ENCODE measurements at regions not wholly inside any gene's neighbourhood (a gene's known extent, or its start where the extent isn't known, plus 50 kb on each side); places are given as distances from the start of the nearest gene placed in this dataset.

DNA sequence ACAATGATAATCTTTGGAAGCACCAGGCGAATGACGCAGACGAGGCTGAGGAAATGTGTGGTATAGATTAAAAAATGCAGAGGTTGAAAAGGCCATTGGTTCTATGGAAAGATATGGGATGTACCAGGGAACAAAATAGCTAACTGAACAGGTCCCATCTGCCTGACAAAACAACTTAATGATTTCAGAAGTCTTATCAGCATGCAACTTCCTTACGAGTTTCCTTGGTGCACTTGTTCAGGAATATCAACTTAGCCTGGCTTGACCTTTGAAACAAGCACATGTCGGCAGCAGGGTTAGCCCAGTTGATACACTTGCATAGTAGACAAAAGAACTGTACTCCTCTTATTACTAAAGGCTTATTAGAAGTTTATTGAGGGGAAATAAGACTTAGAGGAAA lies 90.9 kb upstream of the CDH11 start:
- H3K4me1 ChIP-seq (ENCODE audit: control insufficient read depth in 1 of 2, insufficient read depth in 2 of 2, low read length in 2 of 2), result no peaks in the 10 kb centered on the region
- no peak overlapping the region for H3K9ac ChIP-seq (ENCODE audit: low read length)
- peaks cover 10 to 23% of the 10 kb centered on the region in 2 experiments; a peak in 2 of 4 replicates for H3K9me3 ChIP-seq (ENCODE audit: control insufficient read depth in 1 of 2, insufficient read depth in 1 of 2, low read depth in 1 of 2, low read length in 2 of 2)
- H2AFZ ChIP-seq (ENCODE audit: low read depth, low read length, poor library complexity, severe bottlenecking), result no peak overlapping the region
- BruUV-seq (replicated peaks), result no TSS peak
- no peaks in the 10 kb centered on the region for H3K36me3 ChIP-seq (ENCODE audit: control insufficient read depth in 1 of 2, insufficient read depth in 2 of 2, low read length in 2 of 2)
- no peaks in the 10 kb centered on the region for H3K79me2 ChIP-seq (ENCODE audit: insufficient read depth, low read length)
- DNase-seq (ENCODE audit: low read depth, low spot score) (no peak), ATAC-seq (no peak)
- TF ChIP-seq EZH2phosphoT487 (IDR thresholded peaks at IDR 0.05; ENCODE audit: borderline replicate concordance) (no peak), SIN3A (IDR thresholded peaks at IDR 0.05; ENCODE audit: low read depth) (no peak)
- ChIA-PET CTCF (no interaction called here), RAD21 (ENCODE audit: low non-redundant PET in 1 of 2, low total read pairs in 2 of 2, uncharacterized antibody in 2 of 2, unreplicated experiment in 2 of 2) (no interaction called here), POLR2A (no interaction called here)
- H3K4me2 ChIP-seq (ENCODE audit: low read length), result no peak overlapping the region
- no peak overlapping the region for H3K27ac ChIP-seq (ENCODE audit: low read depth, low read length)
- no peaks in the 10 kb centered on the region for H3K9me2 ChIP-seq (ENCODE audit: insufficient read depth)
- H3K27me3 ChIP-seq (ENCODE audit: insufficient read depth, low read length), result no peaks in the 10 kb centered on the region
- intact Hi-C loops (cut with micrococcal nuclease), result no loop called here
- H4K20me1 ChIP-seq (ENCODE audit: insufficient read depth), result no peaks in the 10 kb centered on the region
- H3K4me3 ChIP-seq (replicated peaks in 1 of 2; ENCODE audit: low read depth in 1 of 2, low read length in 2 of 2), result no peak overlapping the region

DNA sequence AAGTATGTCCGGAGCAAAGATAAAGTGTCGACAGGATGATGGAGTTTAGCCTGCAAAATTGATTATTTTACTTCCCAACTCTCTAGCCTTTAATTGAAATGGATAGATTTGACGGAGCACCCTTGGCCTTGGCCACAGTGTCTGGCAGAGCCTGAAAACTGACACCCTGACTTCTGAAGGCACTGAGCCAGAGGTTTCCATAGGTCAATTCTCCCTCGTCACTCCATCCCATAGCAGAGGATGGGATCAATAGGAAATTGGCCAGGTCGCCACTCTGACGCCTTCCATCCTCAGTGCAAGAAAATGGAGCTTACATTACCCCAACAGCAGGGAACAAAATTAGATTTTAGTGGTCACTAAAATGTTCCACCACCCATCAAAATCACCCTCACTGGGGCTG lies 90.4 kb upstream of the CDH11 start:
- intact Hi-C loops (cut with micrococcal nuclease), result no loop called here
- CTCF ChIA-PET, result no interaction called here
- DNase-seq (ENCODE audit: low read depth, low spot score), result no peak
- no peaks in the 10 kb centered on the region for H3K36me3 ChIP-seq (ENCODE audit: control insufficient read depth in 1 of 2, insufficient read depth in 2 of 2, low read length in 2 of 2)
- no peak overlapping the region for H3K9ac ChIP-seq (ENCODE audit: low read length)
- H3K27me3 ChIP-seq (ENCODE audit: insufficient read depth, low read length), result no peaks in the 10 kb centered on the region
- peaks cover 10 to 27% of the 10 kb centered on the region in 2 experiments; a peak in 2 of 4 replicates for H3K9me3 ChIP-seq (ENCODE audit: control insufficient read depth in 1 of 2, insufficient read depth in 1 of 2, low read depth in 1 of 2, low read length in 2 of 2)
- POLR2A ChIA-PET, result no interaction called here
- RAD21 ChIA-PET (ENCODE audit: low non-redundant PET in 1 of 2, low total read pairs in 2 of 2, uncharacterized antibody in 2 of 2, unreplicated experiment in 2 of 2), result no interaction called here
- TF ChIP-seq EZH2phosphoT487 (IDR thresholded peaks at IDR 0.05; ENCODE audit: borderline replicate concordance), result no peak
- no peak for TF ChIP-seq SRF (IDR thresholded peaks at IDR 0.05; ENCODE audit: low read depth)
- TF ChIP-seq POLR2AphosphoS5 (IDR thresholded peaks at IDR 0.05; ENCODE audit: low read depth, low read length), result no peak
- H4K20me1 ChIP-seq (ENCODE audit: insufficient read depth), result no peaks in the 10 kb centered on the region
- no peak overlapping the region for H3K4me3 ChIP-seq (replicated peaks in 1 of 2; ENCODE audit: low read depth in 1 of 2, low read length in 2 of 2)
- no peaks in the 10 kb centered on the region for H3K9me2 ChIP-seq (ENCODE audit: insufficient read depth)
- no peak overlapping the region for H3K27ac ChIP-seq (ENCODE audit: low read depth, low read length)
- no TSS peak for BruUV-seq (replicated peaks)
- no peak overlapping the region for H3K4me2 ChIP-seq (ENCODE audit: low read length)
- no peak for ATAC-seq
- H2AFZ ChIP-seq (ENCODE audit: low read depth, low read length, poor library complexity, severe bottlenecking), result no peak overlapping the region
- H3K4me1 ChIP-seq (ENCODE audit: control insufficient read depth in 1 of 2, insufficient read depth in 2 of 2, low read length in 2 of 2), result no peaks in the 10 kb centered on the region
- H3K79me2 ChIP-seq (ENCODE audit: insufficient read depth, low read length), result no peaks in the 10 kb centered on the region

DNA sequence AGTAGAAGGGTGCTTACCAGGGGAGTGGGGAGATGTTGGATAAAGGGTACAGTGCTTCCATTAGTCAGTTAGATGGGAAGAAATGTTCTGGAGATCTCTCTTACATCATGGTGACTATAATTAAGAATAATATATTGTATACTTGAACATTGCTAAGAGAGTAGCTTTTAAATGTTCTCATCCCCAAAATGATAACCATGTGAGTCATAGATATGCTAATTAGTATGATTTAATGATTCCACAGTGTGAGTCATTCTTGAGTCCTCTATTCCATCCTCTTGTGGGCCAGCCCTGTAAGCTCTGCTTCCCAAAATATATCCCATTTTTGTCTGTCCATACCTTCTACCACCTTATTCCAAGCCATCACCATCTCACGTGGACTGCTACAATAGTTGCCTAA lies 80.6 kb upstream of the CDH11 start:
- H3K9ac ChIP-seq (ENCODE audit: low read length), result no peak overlapping the region
- H3K4me1 ChIP-seq (ENCODE audit: control insufficient read depth in 1 of 2, insufficient read depth in 2 of 2, low read length in 2 of 2), result no peaks in the 10 kb centered on the region
- H3K79me2 ChIP-seq (ENCODE audit: insufficient read depth, low read length), result no peaks in the 10 kb centered on the region
- ATAC-seq, result no peak
- ChIA-PET CTCF (no interaction called here), RAD21 (ENCODE audit: low non-redundant PET in 1 of 2, low total read pairs in 2 of 2, uncharacterized antibody in 2 of 2, unreplicated experiment in 2 of 2) (no interaction called here), POLR2A (no interaction called here)
- no peaks in the 10 kb centered on the region for H3K27me3 ChIP-seq (ENCODE audit: insufficient read depth, low read length)
- H3K9me2 ChIP-seq (ENCODE audit: insufficient read depth), result no peaks in the 10 kb centered on the region
- peaks cover 14 to 23% of the 10 kb centered on the region in 2 experiments; a peak in 2 of 4 replicates for H3K9me3 ChIP-seq (ENCODE audit: control insufficient read depth in 1 of 2, insufficient read depth in 1 of 2, low read depth in 1 of 2, low read length in 2 of 2)
- no peak for DNase-seq (ENCODE audit: low read depth, low spot score)
- H3K4me2 ChIP-seq (ENCODE audit: low read length), result no peak overlapping the region
- H2AFZ ChIP-seq (ENCODE audit: low read depth, low read length, poor library complexity, severe bottlenecking), result no peak overlapping the region
- H3K36me3 ChIP-seq (ENCODE audit: control insufficient read depth in 1 of 2, insufficient read depth in 2 of 2, low read length in 2 of 2), result no peaks in the 10 kb centered on the region
- TF ChIP-seq EZH2phosphoT487 (IDR thresholded peaks at IDR 0.05; ENCODE audit: borderline replicate concordance), result no peak
- TF ChIP-seq, protein P1, sequence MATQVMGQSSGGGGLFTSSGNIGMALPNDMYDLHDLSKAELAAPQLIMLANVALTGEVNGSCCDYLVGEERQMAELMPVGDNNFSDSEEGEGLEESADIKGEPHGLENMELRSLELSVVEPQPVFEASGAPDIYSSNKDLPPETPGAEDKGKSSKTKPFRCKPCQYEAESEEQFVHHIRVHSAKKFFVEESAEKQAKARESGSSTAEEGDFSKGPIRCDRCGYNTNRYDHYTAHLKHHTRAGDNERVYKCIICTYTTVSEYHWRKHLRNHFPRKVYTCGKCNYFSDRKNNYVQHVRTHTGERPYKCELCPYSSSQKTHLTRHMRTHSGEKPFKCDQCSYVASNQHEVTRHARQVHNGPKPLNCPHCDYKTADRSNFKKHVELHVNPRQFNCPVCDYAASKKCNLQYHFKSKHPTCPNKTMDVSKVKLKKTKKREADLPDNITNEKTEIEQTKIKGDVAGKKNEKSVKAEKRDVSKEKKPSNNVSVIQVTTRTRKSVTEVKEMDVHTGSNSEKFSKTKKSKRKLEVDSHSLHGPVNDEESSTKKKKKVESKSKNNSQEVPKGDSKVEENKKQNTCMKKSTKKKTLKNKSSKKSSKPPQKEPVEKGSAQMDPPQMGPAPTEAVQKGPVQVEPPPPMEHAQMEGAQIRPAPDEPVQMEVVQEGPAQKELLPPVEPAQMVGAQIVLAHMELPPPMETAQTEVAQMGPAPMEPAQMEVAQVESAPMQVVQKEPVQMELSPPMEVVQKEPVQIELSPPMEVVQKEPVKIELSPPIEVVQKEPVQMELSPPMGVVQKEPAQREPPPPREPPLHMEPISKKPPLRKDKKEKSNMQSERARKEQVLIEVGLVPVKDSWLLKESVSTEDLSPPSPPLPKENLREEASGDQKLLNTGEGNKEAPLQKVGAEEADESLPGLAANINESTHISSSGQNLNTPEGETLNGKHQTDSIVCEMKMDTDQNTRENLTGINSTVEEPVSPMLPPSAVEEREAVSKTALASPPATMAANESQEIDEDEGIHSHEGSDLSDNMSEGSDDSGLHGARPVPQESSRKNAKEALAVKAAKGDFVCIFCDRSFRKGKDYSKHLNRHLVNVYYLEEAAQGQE (IDR thresholded peaks at IDR 0.05; ENCODE audit: low read depth), result no peak
- TF ChIP-seq TCF7L2 (IDR thresholded peaks at IDR 0.05; ENCODE audit: borderline replicate concordance, extremely low read depth, insufficient read depth, insufficient read length), result no peak
- no peak for TF ChIP-seq POLR2A (IDR thresholded peaks at IDR 0.05; ENCODE audit: borderline replicate concordance, extremely low read depth, insufficient read depth, insufficient read length)
- BruUV-seq (replicated peaks), result no TSS peak
- H3K4me3 ChIP-seq (replicated peaks in 1 of 2; ENCODE audit: low read depth in 1 of 2, low read length in 2 of 2), result no peak overlapping the region
- intact Hi-C loops (cut with micrococcal nuclease), result no loop called here
- no peaks in the 10 kb centered on the region for H4K20me1 ChIP-seq (ENCODE audit: insufficient read depth)
- H3K27ac ChIP-seq (ENCODE audit: low read depth, low read length), result no peak overlapping the region
